ENCODE measurements at regions not wholly inside any gene's neighbourhood (a gene's known extent, or its start where the extent isn't known, plus 50 kb on each side); places are given as distances from the start of the nearest gene placed in this dataset.

DNA sequence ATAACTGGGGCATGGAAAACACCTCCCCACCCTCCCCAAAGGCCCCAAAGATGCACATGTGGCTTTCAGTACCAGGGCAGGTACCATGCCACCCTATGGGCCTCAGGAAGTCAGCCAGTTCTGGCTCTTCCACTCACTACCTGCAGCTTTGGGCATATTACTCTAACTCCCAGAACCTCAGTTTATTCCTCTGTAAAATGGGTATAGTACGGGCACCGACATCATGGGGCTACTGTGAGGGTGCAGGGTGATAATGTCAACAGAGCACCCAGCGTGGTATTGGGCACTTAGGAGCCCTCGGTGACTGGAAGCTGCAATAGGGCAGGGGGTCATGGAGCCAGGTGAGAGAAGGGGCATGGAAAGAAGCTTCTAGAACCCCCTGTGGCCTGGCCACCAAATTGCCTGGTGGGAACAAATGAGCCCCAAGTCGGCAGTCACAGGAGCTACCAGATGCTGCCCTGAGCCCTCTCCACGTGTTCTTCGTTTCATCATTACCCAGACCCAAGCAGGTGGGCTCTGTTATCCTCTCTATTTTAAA lies 512.1 kb downstream of the SHQ1 start:
- no peak for TF ChIP-seq CTCF (IDR thresholded peaks at IDR 0.05)

DNA sequence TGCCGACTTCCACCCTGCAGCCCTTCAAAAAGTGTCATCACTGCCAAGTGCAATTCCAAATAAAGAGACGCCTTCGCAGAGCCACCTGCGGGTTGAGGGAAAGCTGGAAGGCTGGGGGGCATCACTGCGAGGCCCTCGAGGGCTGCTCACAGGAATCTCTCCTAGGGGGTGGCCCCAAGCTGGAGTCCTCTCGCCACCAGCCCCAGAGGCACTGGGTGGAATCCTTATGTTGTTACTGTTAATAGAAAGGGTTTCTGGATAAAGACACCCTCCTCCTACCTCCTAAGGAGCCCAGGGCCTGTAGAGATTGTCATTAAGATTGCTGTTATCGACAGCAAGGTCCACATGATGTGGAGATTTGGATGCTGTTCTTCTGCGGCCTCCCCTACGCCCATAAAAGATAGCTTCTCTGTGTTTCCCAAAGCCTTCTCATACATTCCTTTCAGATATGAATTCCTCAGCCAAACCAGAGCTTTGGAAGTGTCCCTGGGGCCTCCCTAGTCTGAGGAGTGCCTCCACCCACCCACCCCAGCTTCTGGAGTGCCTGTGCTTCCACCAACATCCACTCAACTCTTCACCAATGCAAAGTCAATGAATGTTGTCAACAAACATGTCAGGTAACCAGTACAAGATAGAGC lies 512.7 kb downstream of the SHQ1 start:
- TF ChIP-seq CTCF (IDR thresholded peaks at IDR 0.05), result no peak

DNA sequence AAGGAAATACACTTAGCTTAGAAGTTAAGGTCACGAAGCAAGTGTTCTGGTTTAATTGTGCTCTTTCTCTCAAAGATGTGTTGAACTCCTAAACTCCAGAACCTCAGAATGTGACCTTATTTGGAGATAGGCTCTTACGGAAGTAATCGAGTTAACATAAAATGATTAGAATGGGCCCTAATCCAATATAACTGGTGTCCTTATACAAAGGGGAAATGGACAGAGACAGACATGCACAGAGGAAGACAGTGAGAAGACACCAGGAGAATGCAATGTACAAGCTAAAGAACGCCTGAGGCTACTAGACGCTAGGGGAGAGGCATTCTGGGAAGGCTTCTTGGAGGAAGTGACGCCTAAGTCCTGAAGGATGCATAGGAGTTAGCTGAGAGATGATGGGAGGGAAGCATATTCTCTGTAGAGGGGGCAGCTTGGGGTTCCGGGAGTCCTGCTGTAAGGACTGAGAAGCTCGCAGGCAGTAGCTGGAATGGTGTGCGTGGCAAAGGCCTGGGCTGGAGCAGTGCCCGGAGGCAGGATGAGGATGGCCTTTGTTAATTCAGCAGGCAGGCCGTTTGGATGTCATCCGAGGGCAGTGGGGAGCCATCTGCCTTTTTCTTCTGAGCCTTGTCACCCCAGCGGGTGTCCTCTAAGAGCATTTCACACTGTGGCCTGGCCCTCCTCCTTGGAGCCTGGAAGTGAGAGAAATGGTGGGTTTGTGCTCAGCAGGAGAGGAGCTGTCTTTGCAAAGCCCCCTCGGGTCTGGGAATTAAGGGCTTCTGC lies 513.4 kb downstream of the SHQ1 start:
- no peak for TF ChIP-seq CTCF (IDR thresholded peaks at IDR 0.05)

- TF ChIP-seq CTCF (IDR thresholded peaks at IDR 0.05), result no peak
Measured at GRCh38 chr3:72332689-72333088, 515.6 kb downstream of the SHQ1 start.

DNA sequence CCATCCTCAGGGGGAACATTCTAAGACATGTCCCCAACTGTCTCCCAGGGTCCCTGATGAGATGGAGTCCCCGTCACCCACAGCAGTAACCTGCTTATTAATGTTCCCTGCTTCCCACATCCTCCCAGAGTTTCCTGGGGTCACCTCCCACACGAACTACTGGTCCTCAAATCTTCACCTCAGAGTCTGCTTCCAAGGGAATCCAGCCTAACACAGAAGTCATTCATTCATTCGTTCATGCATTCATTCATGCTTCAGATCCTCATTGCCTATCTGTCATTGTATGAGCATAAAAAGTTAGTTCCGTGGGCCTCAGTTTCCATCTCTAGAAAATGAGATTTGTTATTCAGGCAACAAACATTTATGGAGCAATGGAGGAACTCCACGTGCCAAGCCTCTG lies 516.2 kb downstream of the SHQ1 start:
- no peak for TF ChIP-seq CTCF (IDR thresholded peaks at IDR 0.05)

GRCh38 chr3:72331076-72331475 lies 517.2 kb downstream of the SHQ1 start:
- TF ChIP-seq CTCF (IDR thresholded peaks at IDR 0.05), result no peak

GRCh38 chr3:72329354-72329753 lies 518.9 kb downstream of the SHQ1 start:
- TF ChIP-seq CTCF (IDR thresholded peaks at IDR 0.05), result no peak
